H9 (cell line): ENCODE measurements at regions not wholly inside any gene's neighbourhood (a gene's known extent, or its start where the extent isn't known, plus 50 kb on each side); places are given as distances from the start of the nearest gene placed in this dataset.

ENCODE experiments used
- DNase-seq: peaks from one replicate; pipeline ENCODE4 v3.0.0-alpha.2; 2017
- H2AFZ ChIP-seq: one replicate; pipeline ENCODE4 v1.6.1; 2013; ENCODE audit warnings: mild to moderate bottlenecking, low read length, control low read depth, moderate library complexity
- H2AK5ac ChIP-seq: 2 replicates; pipeline ENCODE4 v1.6.1; 2013; ENCODE audit warnings: low read length, control low read depth, mixed read lengths; ENCODE audit not compliant: insufficient read length
- H2BK120ac ChIP-seq: one replicate; pipeline ENCODE4 v1.6.1; 2013; ENCODE audit warnings: low read depth, mild to moderate bottlenecking, low read length, control low read depth, inconsistent platforms; ENCODE audit not compliant: poor library complexity, severe bottlenecking
- H2BK12ac ChIP-seq: 2 replicates; pipeline ENCODE4 v1.6.1; 2013; ENCODE audit warnings: low read length, control low read depth, mixed read lengths, low read depth; ENCODE audit not compliant: insufficient read length
- H2BK15ac ChIP-seq: 2 replicates; pipeline ENCODE4 v1.6.1; 2013; ENCODE audit warnings: low read depth, low read length, control low read depth
- H2BK20ac ChIP-seq: one replicate; pipeline ENCODE4 v1.6.1; 2013; ENCODE audit warnings: low read depth, mild to moderate bottlenecking, low read length, control low read depth, inconsistent platforms; ENCODE audit not compliant: poor library complexity, severe bottlenecking
- H2BK5ac ChIP-seq: 2 replicates; pipeline ENCODE4 v1.6.1; 2013; ENCODE audit warnings: low read length, control low read depth, mixed read lengths; ENCODE audit not compliant: insufficient read length
- H3K14ac ChIP-seq: 2 replicates; pipeline ENCODE4 v1.6.1; 2013; ENCODE audit warnings: low read length, control low read depth; ENCODE audit not compliant: insufficient read depth
- H3K18ac ChIP-seq: 2 replicates; pipeline ENCODE4 v1.6.1; 2013; ENCODE audit warnings: low read depth, mild to moderate bottlenecking, mixed read lengths, low read length, control low read depth; ENCODE audit not compliant: insufficient read length
- H3K23ac ChIP-seq: 2 replicates; pipeline ENCODE4 v1.6.1; 2013; ENCODE audit warnings: low read length, control low read depth, mixed read lengths, low read depth; ENCODE audit not compliant: insufficient read length
- H3K23me2 ChIP-seq: 2 replicates; pipeline ENCODE4 v1.6.1; 2013; ENCODE audit warnings: low read depth, mild to moderate bottlenecking, mixed read lengths, low read length, control low read depth; ENCODE audit not compliant: insufficient read length, poor library complexity, severe bottlenecking
- H3K27ac ChIP-seq: 2 replicates; pipeline ENCODE4 v1.5.1; 2013; ENCODE audit warnings: low read length, control low read depth, mixed read lengths, low read depth; ENCODE audit not compliant: insufficient read length
- H3K27me3 ChIP-seq: 2 replicates; pipeline ENCODE4 v1.6.1; 2013; ENCODE audit warnings: low read length, control low read depth, inconsistent platforms; ENCODE audit not compliant: insufficient read depth
- H3K4ac ChIP-seq: 2 replicates; pipeline ENCODE4 v1.6.1; 2013; ENCODE audit warnings: low read depth, mild to moderate bottlenecking, control low read depth, inconsistent platforms, low read length, moderate library complexity
- H3K4me1 ChIP-seq: 2 replicates; pipeline ENCODE4 v1.6.1; 2013; ENCODE audit warnings: low read length, control low read depth, inconsistent platforms; ENCODE audit not compliant: insufficient read depth
- H3K4me2 ChIP-seq: 2 replicates; pipeline ENCODE4 v1.6.1; 2013; ENCODE audit warnings: low read length, control low read depth, mixed read lengths; ENCODE audit not compliant: insufficient read length, insufficient read depth
- H3K56ac ChIP-seq: 2 replicates; pipeline ENCODE4 v1.6.1; 2013; ENCODE audit warnings: low read depth, mild to moderate bottlenecking, mixed read lengths, low read length, control low read depth; ENCODE audit not compliant: insufficient read length
- H3K79me1 ChIP-seq: 2 replicates; pipeline ENCODE4 v1.6.1; 2013; ENCODE audit warnings: low read depth, mild to moderate bottlenecking, moderate library complexity, low read length, control low read depth, inconsistent platforms; ENCODE audit not compliant: insufficient read depth, poor library complexity, severe bottlenecking
- H3K79me2 ChIP-seq: 2 replicates; pipeline ENCODE4 v1.6.1; 2013; ENCODE audit warnings: low read length, control low read depth, inconsistent platforms; ENCODE audit not compliant: insufficient read depth
- H3K9ac ChIP-seq: 2 replicates; pipeline ENCODE4 v1.6.1; 2013; ENCODE audit warnings: low read length, control low read depth, mixed read lengths; ENCODE audit not compliant: insufficient read length; ENCODE audit errors: extremely low read depth
- H3K9me3 ChIP-seq: one replicate; pipeline ENCODE4 v1.6.1; 2013; ENCODE audit warnings: low read depth, low read length, inconsistent platforms; ENCODE audit not compliant: control insufficient read depth
- H3T11ph ChIP-seq: one replicate; pipeline ENCODE4 v1.6.1; 2013; ENCODE audit warnings: mild to moderate bottlenecking, low read length, control low read depth, inconsistent platforms
- H4K20me1 ChIP-seq: one replicate; pipeline ENCODE4 v1.6.1; 2013; ENCODE audit not compliant: control insufficient read depth, insufficient read length, insufficient read depth
- H4K5ac ChIP-seq: 2 replicates; pipeline ENCODE4 v1.6.1; 2013; ENCODE audit warnings: low read depth, mild to moderate bottlenecking, mixed read lengths, low read length, control low read depth; ENCODE audit not compliant: insufficient read length
- H4K8ac ChIP-seq: replicated peaks from 2 replicates; pipeline ENCODE4 v1.6.1; 2013; ENCODE audit warnings: low read length, control low read depth, mixed read lengths, low read depth; ENCODE audit not compliant: insufficient read length
- H4K91ac ChIP-seq: 2 replicates; pipeline ENCODE4 v1.6.1; 2013; ENCODE audit warnings: low read depth, mild to moderate bottlenecking, moderate library complexity, mixed read lengths, low read length, control low read depth; ENCODE audit not compliant: insufficient read length
- H3K27ac Mint-ChIP-seq, 3 experiments: 2 replicates in 2 of 3; 3 replicates in 1 of 3; pipeline ENCODE4 v1.8.0; 2020 to 2021; ENCODE audit warnings: mixed read lengths in 3 of 3, mild to moderate bottlenecking in 1 of 3, moderate library complexity in 1 of 3
- H3K27me3 Mint-ChIP-seq: 2 replicates; pipeline ENCODE4 v1.8.0; 2021; ENCODE audit warnings: low read depth, mild to moderate bottlenecking, moderate library complexity, mixed read lengths
- H3K36me3 Mint-ChIP-seq, 3 experiments: 2 replicates in 2 of 3; 3 replicates in 1 of 3; pipeline ENCODE4 v1.8.0; 2020 to 2021; ENCODE audit warnings: low read depth in 3 of 3, mixed read lengths in 3 of 3; ENCODE audit not compliant: insufficient read depth in 1 of 3
- H3K4me1 Mint-ChIP-seq, 2 experiments: 2 replicates each; pipeline ENCODE4 v1.8.0; 2020; ENCODE audit warnings: mixed read lengths in 2 of 2
- H3K4me3 Mint-ChIP-seq, 2 experiments: 2 replicates in 1 of 2; 3 replicates in 1 of 2; pipeline ENCODE4 v1.8.0; 2020 to 2021; ENCODE audit warnings: mild to moderate bottlenecking in 2 of 2, mixed read lengths in 2 of 2, moderate library complexity in 1 of 2
- H3K9me3 Mint-ChIP-seq, 2 experiments: 2 replicates in 1 of 2; 3 replicates in 1 of 2; pipeline ENCODE4 v1.8.0; 2020; ENCODE audit warnings: mild to moderate bottlenecking in 2 of 2, mixed read lengths in 2 of 2, moderate library complexity in 1 of 2
- CTCF ChIP-seq: fragments of 200-600 bp; sonication (generic); conservative IDR thresholded peaks from 3 replicates; pipeline ENCODE4 v1.8.0; 2021; ENCODE audit warnings: antibody characterized with exemption, mild to moderate bottlenecking
- WGBS: extraction: QIAGEN DNeasy Blood & Tissue Kit; methylation state at CpG from one replicate; pipeline ENCODE4 v1.1.7; 2013; ENCODE audit warnings: missing lambda C conversion rate, low lambda C conversion rate, mixed read lengths; ENCODE audit not compliant: insufficient read length; ENCODE audit errors: extremely low coverage; 5-methylcytosine and 5-hydroxymethylcytosine counted together

- Histone ChIP-seq H2BK15ac (no peak overlapping the region), H3K27ac (no peak overlapping the region), H3K4me2 (no peak overlapping the region), H2BK120ac (no peak overlapping the region), H2AFZ (no peak overlapping the region), H3K27me3 (no peaks in the 10 kb centered on the region), H4K20me1 (no peaks in the 10 kb centered on the region), H4K5ac (no peak overlapping the region), H3K4ac (no peak overlapping the region), H4K8ac (no peak overlapping the region), H3K4me1 (peaks cover 8% of the 10 kb centered on the region), H3K14ac (no peak overlapping the region), H3K23me2 (no peaks in the 10 kb centered on the region), H2BK5ac (no peak overlapping the region), H4K91ac (no peak overlapping the region), H3K9me3 (no peaks in the 10 kb centered on the region), H2BK20ac (no peak overlapping the region), H3T11ph (no peak overlapping the region), H3K56ac (no peak overlapping the region), H2AK5ac (no peak overlapping the region), H3K18ac (no peak overlapping the region), H3K79me2 (no peaks in the 10 kb centered on the region), H3K9ac (no peak overlapping the region), H3K23ac (no peak overlapping the region), H2BK12ac (no peak overlapping the region), H3K79me1 (no peaks in the 10 kb centered on the region)
- Mint-ChIP-seq H3K9me3 (peaks cover under 1 to 2% of the 10 kb centered on the region in 2 experiments; a peak in 2 of 5 replicates), H3K36me3 (peaks cover 0 to 2% (median 0%) of the 10 kb centered on the region in 3 experiments; a peak in 2 of 7 replicates), H3K4me1 (peaks cover 19 to 34% of the 10 kb centered on the region in 2 experiments), H3K27ac (no peak overlapping the region), H3K4me3 (no peak overlapping the region), H3K27me3 (peaks cover 11% of the 10 kb centered on the region)
- WGBS, result no CpG with 5 or more reads among the region's 6 CpGs
- TF ChIP-seq CTCF, result no peak
- DNase-seq, result no peak
Observed at GRCh38 chr18:46298511-46298910, 194.3 kb downstream of the HAUS1 start.
